ENCODE measurements at regions not wholly inside any gene's neighbourhood (a gene's known extent, or its start where the extent isn't known, plus 50 kb on each side); places are given as distances from the start of the nearest gene placed in this dataset.

GRCh38 chr11:116527180-116527991 is 245.4 kb downstream of the BUD13 start:
- no peak for DNase-seq

GRCh38 chr11:116525961-116526495 is 246.8 kb downstream of the BUD13 start:
- no peak for DNase-seq

- DNase-seq: no peak
Measured at GRCh38 chr11:116519499-116519898, 253.3 kb downstream of the BUD13 start.

- no peak for DNase-seq
Measured at GRCh38 chr11:116518141-116518540, 254.6 kb downstream of the BUD13 start.

GRCh38 chr11:116517584-116517983 is 255.2 kb downstream of the BUD13 start:
- DNase-seq: no peak

- DNase-seq: no peak
Measured at GRCh38 chr11:116517077-116517476, 255.7 kb downstream of the BUD13 start.

- peak; percentile 25 for DNase-seq
Measured at GRCh38 chr11:116515664-116516184, 257.1 kb downstream of the BUD13 start.

GRCh38 chr11:116513894-116514293 is 258.9 kb downstream of the BUD13 start:
- DNase-seq: peak; percentile 63

GRCh38 chr11:116513278-116513823 is 259.4 kb downstream of the BUD13 start:
- DNase-seq: no peak

GRCh38 chr11:116512841-116513240 is 259.9 kb downstream of the BUD13 start:
- DNase-seq: no peak

GRCh38 chr11:116511684-116512083 is 261.1 kb downstream of the BUD13 start:
- DNase-seq: no peak

- no peak for DNase-seq
Measured at GRCh38 chr11:116510886-116511650, 261.7 kb downstream of the BUD13 start.

- DNase-seq: no peak
Measured at GRCh38 chr11:116510166-116510565, 262.6 kb downstream of the BUD13 start.

GRCh38 chr11:116509551-116509950 is 263.2 kb downstream of the BUD13 start:
- no peak for DNase-seq

- DNase-seq: no peak
Measured at GRCh38 chr11:116507849-116508695, 264.7 kb downstream of the BUD13 start.

- no peak for DNase-seq
Measured at GRCh38 chr11:116507016-116507415, 265.8 kb downstream of the BUD13 start.

- DNase-seq: no peak
Measured at GRCh38 chr11:116506263-116506825, 266.4 kb downstream of the BUD13 start.

GRCh38 chr11:116505298-116506262 is 267.2 kb downstream of the BUD13 start:
- no peak for DNase-seq

- no peak for DNase-seq
Measured at GRCh38 chr11:116504541-116505297, 268.1 kb downstream of the BUD13 start.

All from RPMI8226 (cell line).